BJ (cell line): ENCODE measurements at regions not wholly inside any gene's neighbourhood (a gene's known extent, or its start where the extent isn't known, plus 50 kb on each side); places are given as distances from the start of the nearest gene placed in this dataset. TPM values are rescaled to one million over a fixed set of nuclear protein-coding genes. Genes with fewer than 3 reads are reported as not detected.

ENCODE experiments used
- CTCF ChIA-PET: fragments of 350-600 bp; formaldehyde crosslinking; extraction: SDS; loops from one replicate; lab custom pipeline; 2021; ENCODE audit warnings: antibody characterized with exemption, inconsistent platforms; lab: Yijun Ruan, JAX
- POLR2A ChIA-PET: fragments of 300-600 bp; sonication (Branson Sonifier 250); formaldehyde crosslinking; extraction: SDS; loops from one replicate; lab custom pipeline; 2021; ENCODE audit warnings: antibody characterized with exemption; lab: Charles Lee
- DNase-seq: peaks from one replicate; pipeline ENCODE4 v3.0.0-alpha.2; 2011; ENCODE audit warnings: low read depth
- H3K27me3 ChIP-seq: 2 replicates; pipeline ENCODE4 v1.6.0; 2011; ENCODE audit warnings: low read length; ENCODE audit not compliant: control insufficient read depth, insufficient read depth
- H3K36me3 ChIP-seq: 2 replicates; pipeline ENCODE4 v1.5.1; 2011; ENCODE audit warnings: low read length; ENCODE audit not compliant: control insufficient read depth, insufficient read depth
- H3K4me3 ChIP-seq: 2 replicates; pipeline ENCODE4 v1.5.1; 2011; ENCODE audit warnings: low read depth, mild to moderate bottlenecking, control low read depth, low read length
- CTCF ChIP-seq: IDR thresholded peaks from 2 replicates; pipeline ENCODE4 v1.5.1; 2011; ENCODE audit warnings: low read depth, mild to moderate bottlenecking, control low read depth, inconsistent platforms, low read length, moderate library complexity; ENCODE audit not compliant: insufficient read depth
- small RNA-seq: library from RNA; depleted of rRNA; stranded (forward); fragments of <200 nt; gene quantifications from one replicate; pipeline ENCODE3, GENCODE V24; 2012; ENCODE audit warnings: low replicate concordance, low read depth; ENCODE audit not compliant: insufficient read length

GRCh38 chr3:63202529-63202928 lies 75.6 kb upstream of the SYNPR start:
- no peak for DNase-seq
- no peaks in the 10 kb centered on the region for H3K27me3 ChIP-seq
- no peak overlapping the region for H3K4me3 ChIP-seq
- ChIA-PET POLR2A (no interaction called here), CTCF (interaction anchor here (1.6 kb wide), 1 partner anchor 8 kb away, joined by 8 read pairs; no protein-coding TSS in a partner anchor)
- TF ChIP-seq CTCF, result no peak
- no peaks in the 10 kb centered on the region for H3K36me3 ChIP-seq

DNA sequence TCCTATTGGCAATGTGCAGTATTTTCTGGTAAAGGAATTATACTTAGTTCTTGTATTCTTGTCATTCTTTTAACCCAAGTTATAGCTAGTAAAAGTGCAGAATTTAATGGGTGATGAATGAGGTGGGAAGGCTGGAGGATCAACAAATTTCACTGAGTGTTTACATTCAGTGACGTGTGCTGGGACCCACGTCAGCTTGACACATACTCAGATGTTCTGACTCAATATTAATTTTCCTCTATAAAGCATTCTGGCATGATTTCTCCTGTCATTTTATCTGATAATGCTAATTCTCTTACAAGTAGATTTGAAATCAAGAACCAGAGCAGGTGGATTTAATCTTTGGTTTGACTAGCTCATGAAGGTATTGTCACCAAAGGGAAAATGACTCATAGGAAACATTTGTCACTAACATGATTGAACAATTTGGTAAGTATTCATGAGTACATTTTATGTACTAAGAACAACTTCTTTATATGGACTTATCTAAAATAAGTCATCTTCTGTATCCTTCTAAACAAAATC lies 71.0 kb upstream of the SYNPR start:
- DNase-seq, result no peak
- Histone ChIP-seq H3K27me3 (no peaks in the 10 kb centered on the region), H3K36me3 (no peaks in the 10 kb centered on the region), H3K4me3 (no peak overlapping the region)
- no peak for TF ChIP-seq CTCF
- CTCF ChIA-PET, result no interaction called here
- POLR2A ChIA-PET, result no interaction called here

DNA sequence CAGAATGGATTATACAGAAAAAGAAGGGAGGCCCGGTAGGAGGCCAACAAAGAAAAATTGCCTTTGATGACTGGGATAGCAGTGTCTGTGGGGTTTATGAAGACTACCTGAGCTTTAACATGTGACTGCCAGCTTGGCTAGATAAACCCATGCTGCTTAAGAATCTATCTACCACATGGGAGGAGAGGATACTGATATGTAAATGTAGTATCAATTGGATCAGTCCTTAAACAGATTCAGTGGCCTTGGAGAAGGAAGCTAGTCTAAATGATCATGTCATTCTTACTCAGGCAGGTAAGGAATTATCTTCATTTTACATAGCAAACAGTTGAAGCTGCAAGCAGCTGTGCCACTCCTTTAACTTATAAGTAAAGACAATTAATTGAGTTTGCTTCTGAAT lies 50.0 kb upstream of the SYNPR start:
- ChIA-PET POLR2A (no interaction called here), CTCF (interaction anchor here (0.5 to 1.9 kb wide), 9 partner anchors 10 to 606 kb away, joined by 3 to 6 read pairs (median 4); no protein-coding TSS in a partner anchor)

More for the DNA sequence above, 50.0 kb upstream of the SYNPR start:
- DNase-seq, result no peak
- no peaks in the 10 kb centered on the region for H3K36me3 ChIP-seq
- H3K4me3 ChIP-seq, result no peak overlapping the region
- H3K27me3 ChIP-seq, result no peaks in the 10 kb centered on the region
- no peak for TF ChIP-seq CTCF

Small RNA genes lying in the stretch of these regions (small RNA-seq; reads per million reads assigned to genes)
- gene UBL5P3, result not detected
